ENCODE measurements at regions not wholly inside any gene's neighbourhood (a gene's known extent, or its start where the extent isn't known, plus 50 kb on each side); places are given as distances from the start of the nearest gene placed in this dataset.

DNA sequence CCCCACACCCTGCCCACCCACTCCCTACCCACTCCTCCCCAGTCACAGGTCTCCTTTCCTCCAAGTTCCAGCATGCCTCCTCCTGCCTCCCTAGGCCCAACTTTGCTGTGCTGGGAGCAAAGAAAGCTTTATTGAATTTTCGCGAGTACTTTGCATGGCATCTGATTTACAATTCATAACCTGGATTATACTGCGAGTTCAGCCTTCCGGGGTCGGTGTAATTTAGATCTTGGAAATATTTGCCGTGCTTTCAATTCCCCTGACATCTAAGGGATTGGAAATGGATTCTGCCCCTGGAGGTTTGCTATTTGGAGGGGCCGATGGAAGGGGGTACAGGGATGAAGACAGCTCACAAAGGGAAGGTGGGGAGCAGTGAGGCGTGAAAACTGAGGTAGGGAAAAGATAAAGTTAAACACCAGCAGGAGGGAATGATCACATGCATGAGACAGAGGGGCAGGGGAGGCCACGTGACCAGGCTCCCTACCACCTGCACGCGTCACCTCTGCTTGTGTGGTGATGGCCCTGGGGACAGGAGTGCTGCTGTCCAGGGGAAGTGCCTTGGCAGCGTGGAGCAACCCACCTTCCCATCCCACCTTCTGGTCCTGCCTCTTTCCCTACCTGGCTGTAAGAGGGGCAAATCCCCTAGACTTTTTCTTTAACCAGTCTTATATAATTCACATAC lies 132.3 kb upstream of the RPL38 start:
- in situ Hi-C loops (cut with MboI; ENCODE audit: low pct_ligation_motif_present in 1 of 4, low pct_unique_long_range_greater_than_20kb in 1 of 4, low sequenced_read_pairs in 3 of 4) (no loop called here), intact Hi-C loops (cut with DNase I; ENCODE audit: low total_unique reads) (no loop called here)
- H3K36me3 ChIP-seq = no peaks in the 10 kb centered on the region
- H3K27me3 ChIP-seq = no peaks in the 10 kb centered on the region
- 80 to 87% methylated on average over 6 to 12 of the region's 12 CpGs for WGBS, 2 donors (ENCODE audit: low coverage in 1 of 2)
- no peak for TF ChIP-seq POLR2A (IDR thresholded peaks at IDR 0.05)
- no peak for TF ChIP-seq EP300 (IDR thresholded peaks at IDR 0.05; ENCODE audit: low read depth)
- TF ChIP-seq, protein P1, sequence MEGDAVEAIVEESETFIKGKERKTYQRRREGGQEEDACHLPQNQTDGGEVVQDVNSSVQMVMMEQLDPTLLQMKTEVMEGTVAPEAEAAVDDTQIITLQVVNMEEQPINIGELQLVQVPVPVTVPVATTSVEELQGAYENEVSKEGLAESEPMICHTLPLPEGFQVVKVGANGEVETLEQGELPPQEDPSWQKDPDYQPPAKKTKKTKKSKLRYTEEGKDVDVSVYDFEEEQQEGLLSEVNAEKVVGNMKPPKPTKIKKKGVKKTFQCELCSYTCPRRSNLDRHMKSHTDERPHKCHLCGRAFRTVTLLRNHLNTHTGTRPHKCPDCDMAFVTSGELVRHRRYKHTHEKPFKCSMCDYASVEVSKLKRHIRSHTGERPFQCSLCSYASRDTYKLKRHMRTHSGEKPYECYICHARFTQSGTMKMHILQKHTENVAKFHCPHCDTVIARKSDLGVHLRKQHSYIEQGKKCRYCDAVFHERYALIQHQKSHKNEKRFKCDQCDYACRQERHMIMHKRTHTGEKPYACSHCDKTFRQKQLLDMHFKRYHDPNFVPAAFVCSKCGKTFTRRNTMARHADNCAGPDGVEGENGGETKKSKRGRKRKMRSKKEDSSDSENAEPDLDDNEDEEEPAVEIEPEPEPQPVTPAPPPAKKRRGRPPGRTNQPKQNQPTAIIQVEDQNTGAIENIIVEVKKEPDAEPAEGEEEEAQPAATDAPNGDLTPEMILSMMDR (IDR thresholded peaks at IDR 0.05) = no peak
- TF ChIP-seq POLR2AphosphoS5 (IDR thresholded peaks at IDR 0.05) = no peak
- H3K4me3 ChIP-seq = no peak overlapping the region
- H3K27ac ChIP-seq = no peak overlapping the region
- H3K4me1 ChIP-seq = no peaks in the 10 kb centered on the region
- no peak for DNase-seq
- H3K9me3 ChIP-seq = no peaks in the 10 kb centered on the region

DNA sequence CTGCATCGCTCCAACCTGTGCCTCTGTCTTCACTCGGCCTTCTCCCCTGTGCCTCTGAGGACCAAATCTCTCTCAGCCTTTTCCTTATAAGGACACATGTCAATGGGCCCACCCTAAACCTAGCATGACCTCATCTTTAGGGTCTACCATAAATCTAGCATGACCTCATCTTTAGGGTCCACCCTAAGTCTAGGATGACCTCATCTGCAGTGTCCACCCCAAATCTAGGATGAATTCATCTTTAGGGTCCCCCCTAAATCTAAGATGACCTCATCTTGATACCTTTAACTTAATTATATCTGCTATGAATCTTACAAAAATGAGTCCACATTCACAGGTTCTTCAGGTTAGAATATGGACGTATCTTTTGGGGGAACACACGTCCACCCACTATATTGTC lies 131.1 kb upstream of the RPL38 start:
- intact Hi-C loops (cut with DNase I; ENCODE audit: low total_unique reads) = no loop called here
- Histone ChIP-seq H3K27ac (no peak overlapping the region), H3K4me1 (no peaks in the 10 kb centered on the region), H3K4me3 (no peak overlapping the region), H3K27me3 (no peaks in the 10 kb centered on the region), H3K36me3 (no peaks in the 10 kb centered on the region), H3K9me3 (no peaks in the 10 kb centered on the region)
- in situ Hi-C loops (cut with MboI; ENCODE audit: low pct_ligation_motif_present in 1 of 4, low pct_unique_long_range_greater_than_20kb in 1 of 4, low sequenced_read_pairs in 3 of 4) = no loop called here
- no peak for DNase-seq
- WGBS, 2 donors (ENCODE audit: low coverage in 1 of 2) = 40 to 83% methylated on average over 1 to 4 of the region's 4 CpGs
- TF ChIP-seq POLR2A (IDR thresholded peaks at IDR 0.05) (no peak), EP300 (IDR thresholded peaks at IDR 0.05; ENCODE audit: low read depth) (no peak), POLR2AphosphoS5 (IDR thresholded peaks at IDR 0.05) (no peak)
- TF ChIP-seq, protein P1 (IDR thresholded peaks at IDR 0.05) = no peak

DNA sequence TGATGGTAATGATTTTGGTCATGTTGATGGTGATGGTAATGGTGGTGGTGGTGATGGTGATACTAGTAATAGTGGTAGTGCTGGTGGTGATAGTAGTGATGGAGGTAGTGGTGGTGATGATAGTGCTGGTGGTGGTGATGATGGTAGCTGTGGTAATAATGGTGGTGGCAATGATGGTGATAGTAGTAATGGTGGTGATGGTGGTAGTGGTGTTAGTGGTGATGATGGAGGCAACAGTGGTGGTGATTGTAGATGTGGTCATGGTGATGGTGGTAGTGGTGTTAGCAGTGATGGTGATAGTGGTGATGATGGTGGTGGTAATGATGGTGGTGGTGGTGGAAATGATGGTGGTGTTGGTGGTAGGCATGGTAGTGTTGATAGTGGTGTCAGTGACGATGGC lies 127.0 kb upstream of the RPL38 start:
- 93% methylated on average over 1 of the region's 1 CpG; no CpG with 5 or more reads in 1 of the 2 donors for WGBS, 2 donors (ENCODE audit: low coverage in 1 of 2)
- no peaks in the 10 kb centered on the region for H3K9me3 ChIP-seq
- H3K27me3 ChIP-seq = peaks cover 17% of the 10 kb centered on the region
- H3K36me3 ChIP-seq = no peaks in the 10 kb centered on the region
- in situ Hi-C loops (cut with MboI; ENCODE audit: low pct_ligation_motif_present in 1 of 4, low pct_unique_long_range_greater_than_20kb in 1 of 4, low sequenced_read_pairs in 3 of 4) = no loop called here
- no peak for DNase-seq
- intact Hi-C loops (cut with DNase I; ENCODE audit: low total_unique reads) = no loop called here
- no peaks in the 10 kb centered on the region for H3K4me1 ChIP-seq
- H3K4me3 ChIP-seq = no peak overlapping the region
- TF ChIP-seq EP300 (IDR thresholded peaks at IDR 0.05; ENCODE audit: low read depth) (no peak), POLR2A (IDR thresholded peaks at IDR 0.05) (no peak), POLR2AphosphoS5 (IDR thresholded peaks at IDR 0.05) (no peak)
- TF ChIP-seq, protein P1 (IDR thresholded peaks at IDR 0.05) = no peak
- H3K27ac ChIP-seq = no peak overlapping the region

DNA sequence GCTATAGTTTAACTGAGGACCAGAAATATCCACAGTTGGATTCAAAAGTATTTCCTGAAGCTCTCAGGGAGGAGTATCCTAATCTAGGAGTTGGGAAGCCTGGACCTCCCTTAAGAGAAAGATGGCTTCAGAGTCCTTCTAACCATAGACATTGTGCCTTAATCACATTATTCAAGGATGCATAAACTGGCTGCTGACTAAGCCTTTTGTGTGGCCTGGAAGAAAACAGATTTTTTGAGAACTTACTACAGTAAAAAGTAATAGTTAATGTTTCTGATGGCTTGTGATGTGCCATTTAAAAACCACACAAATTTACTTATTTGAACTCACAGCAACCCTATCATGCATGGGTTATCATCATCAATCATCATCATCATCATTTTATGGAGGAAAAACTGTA lies 126.2 kb upstream of the RPL38 start:
- no peak for DNase-seq
- Histone ChIP-seq H3K4me3 (no peak overlapping the region), H3K4me1 (no peaks in the 10 kb centered on the region), H3K9me3 (no peaks in the 10 kb centered on the region), H3K27ac (no peak overlapping the region), H3K27me3 (peaks cover 24% of the 10 kb centered on the region), H3K36me3 (no peaks in the 10 kb centered on the region)
- intact Hi-C loops (cut with DNase I; ENCODE audit: low total_unique reads) = no loop called here
- TF ChIP-seq POLR2AphosphoS5 (IDR thresholded peaks at IDR 0.05) (no peak), EP300 (IDR thresholded peaks at IDR 0.05; ENCODE audit: low read depth) (no peak), POLR2A (IDR thresholded peaks at IDR 0.05) (no peak)
- TF ChIP-seq, protein P1 (IDR thresholded peaks at IDR 0.05) = no peak
- in situ Hi-C loops (cut with MboI; ENCODE audit: low pct_ligation_motif_present in 1 of 4, low pct_unique_long_range_greater_than_20kb in 1 of 4, low sequenced_read_pairs in 3 of 4) = no loop called here

All from transverse colon (tissue), 4 donors.